ENCODE measurements at regions not wholly inside any gene's neighbourhood (a gene's known extent, or its start where the extent isn't known, plus 50 kb on each side); places are given as distances from the start of the nearest gene placed in this dataset.

DNA sequence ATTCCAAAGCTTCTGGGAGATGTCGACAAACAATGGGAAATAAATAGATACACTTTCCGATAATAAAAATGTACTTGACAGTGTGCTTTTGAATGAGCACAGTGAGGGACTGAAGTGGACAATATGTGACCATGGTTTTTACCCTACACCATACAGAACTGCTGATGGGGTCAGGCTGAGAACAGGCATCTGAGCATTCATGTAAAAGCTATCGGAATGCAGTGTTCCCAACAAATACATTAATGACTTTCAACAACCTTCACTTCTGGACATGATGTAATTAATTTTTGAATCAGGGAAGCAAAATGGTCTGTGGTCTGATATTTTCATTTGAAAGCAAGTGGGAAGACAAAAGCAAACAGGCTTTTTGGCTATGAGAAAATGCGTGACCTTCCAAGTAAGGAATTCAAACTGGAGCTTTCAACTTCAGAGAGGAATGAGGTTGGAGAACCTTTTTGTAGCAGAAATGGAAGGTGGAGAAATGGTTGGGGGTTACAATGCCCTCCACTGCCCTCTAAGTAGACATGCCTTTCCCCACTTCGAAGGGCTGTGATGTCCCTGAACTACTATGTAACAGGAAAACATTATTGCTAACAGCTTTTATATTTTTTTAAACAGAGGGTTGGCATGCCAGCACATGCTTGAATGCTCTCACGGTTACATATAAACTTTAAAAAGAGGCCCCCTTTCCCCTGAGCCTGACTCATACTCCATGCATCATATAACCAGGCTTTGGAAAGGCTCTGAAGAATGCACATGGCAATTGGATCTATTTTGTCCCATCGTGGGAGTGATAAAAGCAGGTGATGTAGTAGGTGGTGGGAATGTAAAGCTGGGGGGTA lies 203.5 kb upstream of the CITED2 start:
- TF ChIP-seq, protein P1, sequence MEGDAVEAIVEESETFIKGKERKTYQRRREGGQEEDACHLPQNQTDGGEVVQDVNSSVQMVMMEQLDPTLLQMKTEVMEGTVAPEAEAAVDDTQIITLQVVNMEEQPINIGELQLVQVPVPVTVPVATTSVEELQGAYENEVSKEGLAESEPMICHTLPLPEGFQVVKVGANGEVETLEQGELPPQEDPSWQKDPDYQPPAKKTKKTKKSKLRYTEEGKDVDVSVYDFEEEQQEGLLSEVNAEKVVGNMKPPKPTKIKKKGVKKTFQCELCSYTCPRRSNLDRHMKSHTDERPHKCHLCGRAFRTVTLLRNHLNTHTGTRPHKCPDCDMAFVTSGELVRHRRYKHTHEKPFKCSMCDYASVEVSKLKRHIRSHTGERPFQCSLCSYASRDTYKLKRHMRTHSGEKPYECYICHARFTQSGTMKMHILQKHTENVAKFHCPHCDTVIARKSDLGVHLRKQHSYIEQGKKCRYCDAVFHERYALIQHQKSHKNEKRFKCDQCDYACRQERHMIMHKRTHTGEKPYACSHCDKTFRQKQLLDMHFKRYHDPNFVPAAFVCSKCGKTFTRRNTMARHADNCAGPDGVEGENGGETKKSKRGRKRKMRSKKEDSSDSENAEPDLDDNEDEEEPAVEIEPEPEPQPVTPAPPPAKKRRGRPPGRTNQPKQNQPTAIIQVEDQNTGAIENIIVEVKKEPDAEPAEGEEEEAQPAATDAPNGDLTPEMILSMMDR (IDR thresholded peaks at IDR 0.05): no peak
- no peak for TF ChIP-seq POLR2A (IDR thresholded peaks at IDR 0.05)
- peak overlapping the region in 1 of 2 donors; percentile 41 for H3K27ac ChIP-seq
- no peak overlapping the region for H3K4me3 ChIP-seq
- H3K4me1 ChIP-seq: no peaks in the 10 kb centered on the region
- intact Hi-C loops (cut with DNase I; ENCODE audit: low total_unique reads): no loop called here
- WGBS, 2 donors: 46 to 47% methylated on average over 7 of the region's 7 CpGs
- DNase-seq: no peak
- no peaks in the 10 kb centered on the region for H3K36me3 ChIP-seq (ENCODE audit: low read depth, missing control alignments)
- no peaks in the 10 kb centered on the region for H3K27me3 ChIP-seq
- no peaks in the 10 kb centered on the region for H3K9me3 ChIP-seq

GRCh38 chr6:139577124-139577762 lies 202.8 kb upstream of the CITED2 start:
- intact Hi-C loops (cut with DNase I; ENCODE audit: low total_unique reads): no loop called here
- Histone ChIP-seq H3K9me3 (no peaks in the 10 kb centered on the region), H3K27ac (peak overlapping the region in 1 of 2 donors; percentile 41), H3K27me3 (no peaks in the 10 kb centered on the region), H3K4me1 (no peaks in the 10 kb centered on the region), H3K36me3 (ENCODE audit: low read depth, missing control alignments) (no peaks in the 10 kb centered on the region), H3K4me3 (no peak overlapping the region)
- WGBS, 2 donors: 55 to 67% methylated on average over 5 of the region's 5 CpGs
- DNase-seq: no peak
- no peak for TF ChIP-seq POLR2A (IDR thresholded peaks at IDR 0.05)
- TF ChIP-seq, protein P1 (IDR thresholded peaks at IDR 0.05): no peak

GRCh38 chr6:139572001-139572400 lies 197.6 kb upstream of the CITED2 start:
- Histone ChIP-seq H3K36me3 (ENCODE audit: low read depth, missing control alignments) (no peaks in the 10 kb centered on the region), H3K4me3 (no peak overlapping the region), H3K4me1 (no peaks in the 10 kb centered on the region), H3K27ac (no peak overlapping the region), H3K9me3 (no peaks in the 10 kb centered on the region), H3K27me3 (no peaks in the 10 kb centered on the region)
- TF ChIP-seq, protein P1 (IDR thresholded peaks at IDR 0.05): no peak
- TF ChIP-seq POLR2A (IDR thresholded peaks at IDR 0.05): no peak
- no peak for DNase-seq
- 81 to 85% methylated on average over 1 of the region's 1 CpG for WGBS, 2 donors
- intact Hi-C loops (cut with DNase I; ENCODE audit: low total_unique reads): no loop called here

GRCh38 chr6:139570166-139570565 lies 195.7 kb upstream of the CITED2 start:
- intact Hi-C loops (cut with DNase I; ENCODE audit: low total_unique reads): no loop called here
- Histone ChIP-seq H3K27ac (no peak overlapping the region), H3K4me3 (no peak overlapping the region), H3K4me1 (no peaks in the 10 kb centered on the region), H3K9me3 (no peaks in the 10 kb centered on the region), H3K36me3 (ENCODE audit: low read depth, missing control alignments) (no peaks in the 10 kb centered on the region), H3K27me3 (no peaks in the 10 kb centered on the region)
- TF ChIP-seq POLR2A (IDR thresholded peaks at IDR 0.05): no peak
- TF ChIP-seq, protein P1 (IDR thresholded peaks at IDR 0.05): no peak
- WGBS, 2 donors: 78 to 83% methylated on average over 3 of the region's 3 CpGs
- DNase-seq: no peak
